ENCODE measurements at regions not wholly inside any gene's neighbourhood (a gene's known extent, or its start where the extent isn't known, plus 50 kb on each side); places are given as distances from the start of the nearest gene placed in this dataset.

DNA sequence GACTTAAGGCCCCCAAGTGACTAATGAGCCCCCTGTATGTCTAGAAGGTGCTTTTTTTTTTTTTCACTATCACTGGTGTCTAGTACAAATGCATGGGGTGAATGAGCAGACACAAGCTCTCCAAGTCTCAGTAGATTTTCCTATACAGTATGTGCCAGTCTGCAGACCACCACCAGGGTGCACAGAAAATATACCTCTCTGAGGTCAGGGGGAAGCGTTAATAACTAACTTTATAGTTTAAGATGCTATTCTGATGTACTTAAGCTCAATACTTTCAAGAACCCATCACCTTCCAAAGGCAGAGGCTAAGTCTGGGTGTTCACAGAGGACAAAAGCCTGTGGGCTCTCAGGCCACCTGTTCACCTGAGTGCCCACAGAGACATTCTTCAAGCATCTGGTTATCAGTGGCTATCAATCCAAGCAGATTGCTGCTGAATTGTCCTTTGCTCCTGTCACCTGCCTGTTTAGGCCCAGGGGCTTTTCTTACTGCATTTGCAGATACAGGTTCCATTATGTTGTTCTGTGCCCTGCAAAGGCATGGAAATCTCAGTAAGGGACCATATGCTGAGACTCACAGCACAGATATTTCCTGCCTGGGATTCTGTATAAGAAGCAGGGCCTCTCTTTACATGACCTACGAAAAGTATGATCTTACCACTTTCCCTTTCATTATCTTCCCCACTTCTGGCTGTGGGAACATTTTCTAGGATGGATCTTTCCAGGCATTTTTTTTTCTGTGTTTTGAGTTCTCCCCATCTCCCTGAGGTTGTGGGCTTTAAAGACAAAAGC is 534.6 kb downstream of the TNS1 start:
- DNase-seq, result no peak
- TF ChIP-seq POLR2A (IDR thresholded peaks at IDR 0.05; ENCODE audit: low read length) (no peak), GATA1 (IDR thresholded peaks at IDR 0.05; ENCODE audit: low read depth, low read length) (no peak)

DNA sequence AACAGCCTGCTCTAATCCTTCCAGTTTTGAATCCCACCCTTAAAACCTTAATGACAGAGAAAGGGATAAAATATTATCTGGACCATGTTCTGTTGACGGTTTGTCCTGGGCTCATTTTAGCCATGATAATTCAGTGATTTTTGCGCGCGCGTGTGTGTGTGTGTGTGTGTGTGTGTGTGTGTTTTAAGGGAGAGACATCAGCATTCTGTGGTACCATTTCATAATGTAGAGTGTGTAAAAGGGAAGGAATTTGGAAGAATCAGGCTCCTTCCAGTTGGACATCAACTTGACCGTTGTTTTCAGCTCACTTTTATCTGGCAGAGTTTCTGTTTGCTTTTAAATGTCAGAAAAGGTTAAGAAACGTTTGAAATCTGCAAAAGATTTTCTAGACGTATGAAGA is 535.5 kb downstream of the TNS1 start:
- TF ChIP-seq POLR2A (IDR thresholded peaks at IDR 0.05; ENCODE audit: low read length) (no peak), GATA1 (IDR thresholded peaks at IDR 0.05; ENCODE audit: low read depth, low read length) (no peak)
- no peak for DNase-seq

DNA sequence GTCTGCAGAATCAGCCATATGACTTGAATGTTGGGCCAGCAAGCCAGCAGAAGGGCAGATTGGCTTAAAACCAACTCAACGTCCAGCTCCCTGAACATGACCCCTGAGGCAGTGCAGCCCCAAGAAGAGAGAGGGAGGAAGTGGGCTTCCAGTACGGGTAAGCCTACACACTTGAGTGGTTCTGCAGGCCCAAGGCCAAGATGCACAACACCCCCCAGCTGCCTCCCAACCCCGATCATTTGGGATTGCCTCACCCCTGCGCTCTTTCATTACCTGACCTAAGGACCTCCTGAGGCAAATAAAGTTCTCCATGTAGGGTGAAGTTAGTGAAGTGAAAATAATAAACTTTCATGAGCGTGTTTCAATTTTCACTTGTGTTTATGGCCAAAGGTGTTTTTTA is 536.0 kb downstream of the TNS1 start:
- no peak for DNase-seq
- TF ChIP-seq POLR2A (IDR thresholded peaks at IDR 0.05; ENCODE audit: low read length), result no peak

DNA sequence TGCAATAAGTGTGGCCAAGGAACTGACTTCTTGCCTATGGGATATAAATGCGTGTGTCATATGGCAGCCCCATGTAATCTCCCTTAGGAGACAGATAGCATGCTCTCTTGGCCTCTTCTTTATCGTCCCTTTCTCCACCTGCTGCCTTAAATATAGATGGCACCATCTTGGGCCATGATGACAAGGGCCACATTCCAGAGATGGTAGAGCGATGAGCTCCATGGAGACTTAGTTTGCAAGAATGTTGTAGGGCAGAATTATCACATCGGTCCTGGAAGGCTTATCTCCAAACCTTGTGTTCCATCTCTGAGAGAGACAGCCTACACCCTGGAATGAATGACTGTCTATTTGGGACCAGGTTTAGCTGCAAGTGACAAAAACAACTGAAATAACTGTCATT is 536.7 kb downstream of the TNS1 start:
- TF ChIP-seq POLR2A (IDR thresholded peaks at IDR 0.05; ENCODE audit: low read length) (no peak), GATA1 (IDR thresholded peaks at IDR 0.05; ENCODE audit: low read depth, low read length) (no peak)
- DNase-seq, result no peak

DNA sequence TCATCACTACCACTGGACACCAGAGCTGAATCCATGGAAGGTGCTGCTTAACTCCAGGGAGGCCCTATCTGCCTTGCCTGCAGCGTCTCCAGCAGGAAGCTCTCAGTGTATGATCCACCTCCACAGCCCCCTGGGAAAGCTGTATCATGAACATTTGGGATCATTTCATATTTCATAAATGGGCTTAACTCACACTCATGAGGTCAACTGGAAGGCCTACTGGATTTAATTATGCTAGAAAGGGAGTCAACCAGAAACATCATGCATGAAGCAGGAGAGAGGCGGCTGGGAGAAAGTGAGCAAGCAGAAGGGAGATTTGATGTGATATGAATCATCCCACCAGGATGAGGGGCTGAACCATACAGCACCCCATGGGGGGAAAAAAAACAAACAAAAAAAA is 537.7 kb downstream of the TNS1 start:
- no peak for TF ChIP-seq POLR2A (IDR thresholded peaks at IDR 0.05; ENCODE audit: low read length)
- TF ChIP-seq GATA1 (IDR thresholded peaks at IDR 0.05; ENCODE audit: low read depth, low read length), result no peak

DNA sequence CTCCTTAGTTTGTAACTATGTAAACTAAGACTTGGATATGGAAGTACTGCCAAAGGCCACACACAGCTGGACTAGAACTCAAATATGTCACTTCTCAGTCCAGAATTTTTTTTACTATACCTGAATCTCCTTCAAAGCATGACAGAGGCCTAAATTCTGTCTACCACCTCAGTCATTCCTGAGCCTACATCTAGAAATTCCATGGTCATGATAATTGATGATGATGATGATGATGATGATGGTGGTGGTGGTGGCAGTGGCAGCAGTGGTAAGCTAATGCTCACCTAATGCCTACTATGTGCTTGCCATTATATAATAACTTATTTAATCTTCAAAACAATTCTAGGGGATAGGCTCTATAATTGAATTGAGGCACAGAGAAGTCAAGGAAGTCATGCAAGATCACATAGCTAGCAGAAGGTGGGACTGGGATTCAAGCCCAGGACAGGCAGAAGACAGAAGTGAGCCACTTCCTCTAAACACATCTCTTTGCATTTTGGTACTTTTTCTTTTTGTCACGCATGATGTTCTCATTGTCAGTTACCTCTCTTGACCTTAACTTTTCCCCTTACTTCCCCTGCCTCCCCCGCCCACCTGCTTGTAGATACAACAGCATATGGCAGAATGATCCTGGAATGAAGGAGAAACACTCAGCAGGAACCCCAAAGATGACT is 539.3 kb downstream of the TNS1 start:
- no peak for DNase-seq
- no peak for TF ChIP-seq GATA1 (IDR thresholded peaks at IDR 0.05; ENCODE audit: low read depth, low read length)
- TF ChIP-seq POLR2A (IDR thresholded peaks at IDR 0.05; ENCODE audit: low read length), result no peak

More for the DNA sequence above, 537.7 kb downstream of the TNS1 start:
- DNase-seq, result no peak

DNA sequence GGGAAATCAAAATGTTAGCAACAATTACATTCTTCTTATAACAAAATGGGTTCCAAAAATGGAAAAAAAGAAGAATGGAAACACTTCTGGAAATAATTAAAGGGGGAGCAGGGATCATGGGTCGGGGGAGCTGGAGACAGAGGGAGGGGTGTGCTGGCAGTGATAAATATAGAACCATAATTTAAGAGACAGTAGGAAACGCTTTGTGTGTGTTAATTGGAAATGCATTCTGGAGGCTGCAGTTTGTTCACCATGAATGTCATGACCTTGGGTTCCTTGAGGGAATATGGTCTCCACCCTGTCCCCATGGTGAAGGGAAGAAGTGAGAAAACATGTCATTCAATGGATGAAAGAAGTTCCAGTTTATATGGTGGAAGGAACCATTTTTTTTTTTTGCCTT is 540.7 kb downstream of the TNS1 start:
- no peak for TF ChIP-seq GATA1 (IDR thresholded peaks at IDR 0.05; ENCODE audit: low read depth, low read length)
- no peak for TF ChIP-seq POLR2A (IDR thresholded peaks at IDR 0.05; ENCODE audit: low read length)
- DNase-seq, result no peak

DNA sequence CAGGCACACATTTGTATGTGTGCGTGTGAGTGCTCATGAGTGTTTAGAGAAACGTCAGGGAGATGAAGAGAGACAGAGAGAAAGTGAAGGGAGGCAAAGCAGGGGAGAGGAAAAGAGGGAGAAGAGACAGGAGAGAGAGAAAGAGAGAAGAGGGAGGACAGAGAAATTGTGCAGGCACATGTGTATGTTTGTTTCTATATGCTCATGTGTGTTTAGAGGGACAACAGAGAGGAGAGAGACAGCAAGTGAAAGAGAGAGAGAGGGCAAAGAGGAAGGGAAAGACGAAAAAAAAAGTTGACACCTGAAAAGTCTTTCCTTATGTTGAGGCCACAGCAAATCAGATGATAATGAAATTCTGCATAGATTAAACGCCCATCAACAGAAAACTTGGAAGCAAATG is 541.1 kb downstream of the TNS1 start:
- no peak for DNase-seq
- TF ChIP-seq POLR2A (IDR thresholded peaks at IDR 0.05; ENCODE audit: low read length), result no peak
- no peak for TF ChIP-seq GATA1 (IDR thresholded peaks at IDR 0.05; ENCODE audit: low read depth, low read length)

DNA sequence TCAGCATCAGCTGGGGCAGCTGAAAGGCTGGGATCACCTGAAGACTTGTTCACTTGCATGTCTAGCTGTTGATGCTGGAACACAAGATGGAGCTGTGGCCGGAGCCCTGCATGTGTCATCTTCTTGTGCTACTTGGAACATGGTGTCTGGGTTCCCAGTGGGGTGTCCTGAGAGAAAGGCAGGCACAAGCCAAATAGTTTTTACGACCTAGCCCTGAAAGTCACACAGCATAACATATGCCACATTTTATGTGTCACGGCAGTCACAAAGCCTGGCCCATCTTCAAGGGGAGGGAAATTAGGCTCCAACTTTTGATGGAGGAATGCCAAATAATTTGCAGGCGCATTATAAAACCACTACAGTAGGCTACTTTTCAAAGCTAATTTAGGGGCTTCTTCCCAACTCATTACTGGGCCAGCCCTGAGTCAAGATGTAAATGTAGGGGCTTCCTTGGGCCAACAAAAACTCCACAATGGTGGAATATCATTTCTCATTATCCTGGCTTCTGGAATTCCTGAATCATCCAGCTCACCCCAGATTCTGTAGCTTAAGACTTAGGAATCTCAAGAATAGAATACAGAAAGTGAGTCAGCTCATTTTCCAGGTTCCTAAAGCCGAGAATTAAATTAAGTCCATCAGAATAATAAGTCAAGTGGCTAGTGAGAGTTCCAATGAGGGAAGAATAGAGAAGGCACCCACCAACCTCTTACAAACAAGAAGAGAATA is 543.0 kb downstream of the TNS1 start:
- TF ChIP-seq GATA1 (IDR thresholded peaks at IDR 0.05; ENCODE audit: low read depth, low read length), result no peak
- TF ChIP-seq POLR2A (IDR thresholded peaks at IDR 0.05; ENCODE audit: low read length), result no peak
- DNase-seq, result no peak

DNA sequence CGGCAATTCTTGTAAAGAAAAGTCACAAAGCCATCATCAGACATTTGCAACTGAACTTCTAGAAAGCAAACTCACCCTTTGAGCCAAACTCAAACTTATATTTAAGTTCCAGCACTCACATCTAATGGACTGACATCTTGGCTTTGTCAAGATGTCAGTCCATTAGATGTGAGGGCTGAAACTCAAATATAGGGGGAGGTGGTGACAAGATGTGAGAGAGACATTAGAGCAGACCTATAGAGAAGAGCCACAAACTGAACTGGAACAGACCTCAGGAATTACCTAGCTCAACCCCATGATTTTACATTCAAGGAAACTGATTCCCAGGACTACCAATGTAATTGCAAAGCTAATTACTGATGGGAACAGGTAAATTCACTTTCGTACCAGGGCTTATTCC is 543.8 kb downstream of the TNS1 start:
- TF ChIP-seq POLR2A (IDR thresholded peaks at IDR 0.05; ENCODE audit: low read length), result no peak
- TF ChIP-seq GATA1 (IDR thresholded peaks at IDR 0.05; ENCODE audit: low read depth, low read length), result no peak

DNA sequence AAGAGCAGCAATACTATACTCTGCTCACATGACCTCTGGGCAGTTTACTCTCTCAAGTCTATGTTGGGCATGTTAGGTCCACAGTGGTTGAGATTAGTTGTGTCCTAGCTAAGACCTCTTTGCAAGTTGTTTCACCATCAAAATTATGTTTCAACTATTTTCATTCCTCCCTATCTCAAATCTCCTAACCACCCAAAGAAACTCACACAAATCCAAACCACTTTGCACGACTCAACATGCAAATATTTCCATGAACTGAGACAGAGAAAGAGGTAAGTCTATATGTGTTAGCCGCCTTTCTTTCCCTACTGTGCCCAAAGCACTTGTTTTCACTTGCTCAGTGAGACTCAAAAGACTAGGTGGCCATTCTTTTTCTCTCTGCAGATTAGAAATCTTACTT is 546.8 kb downstream of the TNS1 start:
- no peak for DNase-seq

More for the DNA sequence above, 543.8 kb downstream of the TNS1 start:
- DNase-seq, result no peak

DNA sequence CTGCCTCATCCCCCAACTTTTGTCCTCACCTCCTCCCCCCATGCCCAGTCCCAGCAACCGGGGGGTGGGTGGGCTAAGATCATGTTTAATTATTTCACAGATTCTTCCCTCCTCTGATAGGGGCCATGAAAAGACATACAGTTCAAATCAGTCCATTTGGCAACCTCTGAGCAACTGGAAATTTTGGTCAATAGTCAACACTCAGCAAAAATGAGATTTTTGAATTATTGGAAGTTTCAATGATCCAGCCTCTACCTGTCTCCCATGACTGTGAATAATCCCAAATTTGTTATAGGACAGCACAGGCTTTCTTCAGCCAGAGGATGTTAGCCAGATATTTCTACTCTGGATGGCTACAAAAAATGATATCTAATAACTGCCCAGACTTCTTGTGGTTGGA is 549.9 kb downstream of the TNS1 start:
- TF ChIP-seq GATA1 (IDR thresholded peaks at IDR 0.05; ENCODE audit: low read depth, low read length) (no peak), POLR2A (IDR thresholded peaks at IDR 0.05; ENCODE audit: low read length) (no peak)
- DNase-seq, result no peak

More for the DNA sequence above, 546.8 kb downstream of the TNS1 start:
- TF ChIP-seq GATA1 (IDR thresholded peaks at IDR 0.05; ENCODE audit: low read depth, low read length), result no peak
- TF ChIP-seq POLR2A (IDR thresholded peaks at IDR 0.05; ENCODE audit: low read length), result no peak

DNA sequence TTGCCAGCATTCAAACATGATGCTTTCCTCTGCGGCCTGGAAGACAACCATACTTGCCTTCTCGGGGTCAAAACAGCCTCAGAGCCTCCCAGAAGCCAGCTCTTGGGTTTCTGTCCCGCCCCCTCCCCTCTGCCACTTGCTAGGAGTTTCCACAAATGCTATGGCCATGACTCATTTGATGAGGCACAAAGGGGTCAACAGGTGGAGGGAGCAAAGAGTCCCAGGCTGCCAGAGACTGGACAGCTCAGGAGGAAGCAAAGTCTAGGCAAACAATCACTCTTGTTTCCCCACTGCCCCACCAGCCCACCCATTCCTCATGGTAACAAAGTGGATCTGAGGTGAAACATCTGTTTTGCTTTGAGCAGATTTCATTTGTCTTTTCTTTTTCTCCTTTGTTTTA is 551.1 kb downstream of the TNS1 start:
- no peak for DNase-seq

DNA sequence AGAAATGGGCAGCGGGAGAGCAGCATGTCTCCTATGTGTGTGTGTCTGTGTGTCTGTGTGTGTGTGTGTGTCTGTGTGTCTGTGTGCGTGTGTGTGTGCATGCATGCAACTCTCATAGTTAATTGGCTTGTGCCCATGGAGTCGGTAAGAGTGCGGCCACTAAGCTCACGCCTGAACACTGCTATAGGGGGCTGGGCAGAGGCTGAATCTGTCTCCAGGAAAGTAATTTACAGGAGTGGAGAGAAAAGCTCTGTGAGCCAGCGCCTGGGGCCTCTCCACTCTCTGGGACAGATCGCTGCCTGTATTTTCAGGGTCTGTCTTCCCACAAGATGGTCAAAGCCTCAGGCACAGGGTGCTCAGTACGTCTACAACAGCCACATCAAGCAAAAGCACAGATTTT is 553.4 kb downstream of the TNS1 start:
- TF ChIP-seq GATA1 (IDR thresholded peaks at IDR 0.05; ENCODE audit: low read depth, low read length) (no peak), POLR2A (IDR thresholded peaks at IDR 0.05; ENCODE audit: low read length) (no peak)
- no peak for DNase-seq

More for the DNA sequence above, 551.1 kb downstream of the TNS1 start:
- TF ChIP-seq POLR2A (IDR thresholded peaks at IDR 0.05; ENCODE audit: low read length) (no peak), GATA1 (IDR thresholded peaks at IDR 0.05; ENCODE audit: low read depth, low read length) (no peak)
